ENCODE measurements at regions not wholly inside any gene's neighbourhood (a gene's known extent, or its start where the extent isn't known, plus 50 kb on each side); places are given as distances from the start of the nearest gene placed in this dataset.

GRCh38 chr12:124093297-124093696 lies 120.3 kb downstream of the ZNF664 start:
- TF ChIP-seq, protein P1, sequence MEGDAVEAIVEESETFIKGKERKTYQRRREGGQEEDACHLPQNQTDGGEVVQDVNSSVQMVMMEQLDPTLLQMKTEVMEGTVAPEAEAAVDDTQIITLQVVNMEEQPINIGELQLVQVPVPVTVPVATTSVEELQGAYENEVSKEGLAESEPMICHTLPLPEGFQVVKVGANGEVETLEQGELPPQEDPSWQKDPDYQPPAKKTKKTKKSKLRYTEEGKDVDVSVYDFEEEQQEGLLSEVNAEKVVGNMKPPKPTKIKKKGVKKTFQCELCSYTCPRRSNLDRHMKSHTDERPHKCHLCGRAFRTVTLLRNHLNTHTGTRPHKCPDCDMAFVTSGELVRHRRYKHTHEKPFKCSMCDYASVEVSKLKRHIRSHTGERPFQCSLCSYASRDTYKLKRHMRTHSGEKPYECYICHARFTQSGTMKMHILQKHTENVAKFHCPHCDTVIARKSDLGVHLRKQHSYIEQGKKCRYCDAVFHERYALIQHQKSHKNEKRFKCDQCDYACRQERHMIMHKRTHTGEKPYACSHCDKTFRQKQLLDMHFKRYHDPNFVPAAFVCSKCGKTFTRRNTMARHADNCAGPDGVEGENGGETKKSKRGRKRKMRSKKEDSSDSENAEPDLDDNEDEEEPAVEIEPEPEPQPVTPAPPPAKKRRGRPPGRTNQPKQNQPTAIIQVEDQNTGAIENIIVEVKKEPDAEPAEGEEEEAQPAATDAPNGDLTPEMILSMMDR (conservative IDR thresholded peaks at IDR 0.05): no peak
- Mint-ChIP-seq H3K4me1 (peaks cover 0 to 10% of the 10 kb centered on the region in 2 experiments; a peak in 2 of 4 replicates), H3K36me3 (ENCODE audit: insufficient read depth in 1 of 3, low read depth in 3 of 3) (no peaks in the 10 kb centered on the region), H3K27me3 (ENCODE audit: low read depth) (peaks cover 12% of the 10 kb centered on the region), H3K27ac (no peak overlapping the region), H3K4me3 (no peak overlapping the region), H3K9me3 (no peaks in the 10 kb centered on the region; a peak in 1 of 5 replicates)
- no peak overlapping the region for H2BK120ac ChIP-seq (ENCODE audit: low read depth, low read length, poor library complexity, severe bottlenecking)
- H3K18ac ChIP-seq (ENCODE audit: insufficient read length, low read depth, low read length): no peak overlapping the region
- H4K8ac ChIP-seq (replicated peaks; ENCODE audit: insufficient read length, low read depth, low read length): peak overlapping the region; percentile 52
- no peaks in the 10 kb centered on the region for H3K79me1 ChIP-seq (ENCODE audit: insufficient read depth, low read depth, low read length, poor library complexity, severe bottlenecking)
- no peaks in the 10 kb centered on the region for H3K4me1 ChIP-seq (ENCODE audit: insufficient read depth, low read length)
- no peak overlapping the region for H3T11ph ChIP-seq (ENCODE audit: low read length)
- H2BK20ac ChIP-seq (ENCODE audit: low read depth, low read length, poor library complexity, severe bottlenecking): no peak overlapping the region
- H3K4ac ChIP-seq (ENCODE audit: low read depth, low read length): no peak overlapping the region
- H2BK5ac ChIP-seq (ENCODE audit: insufficient read length, low read length): no peak overlapping the region
- no peaks in the 10 kb centered on the region for H3K27me3 ChIP-seq (ENCODE audit: insufficient read depth, low read length)
- peak overlapping the region; percentile 63 for H3K23ac ChIP-seq (ENCODE audit: insufficient read length, low read depth, low read length)
- no peaks in the 10 kb centered on the region for H4K20me1 ChIP-seq (ENCODE audit: control insufficient read depth, insufficient read depth, insufficient read length)
- H4K5ac ChIP-seq (ENCODE audit: insufficient read length, low read depth, low read length): peak overlapping the region; percentile 3
- H2AFZ ChIP-seq (ENCODE audit: low read length): no peak overlapping the region
- H2BK15ac ChIP-seq (ENCODE audit: low read depth, low read length): no peak overlapping the region
- H4K91ac ChIP-seq (ENCODE audit: insufficient read length, low read depth, low read length): no peak overlapping the region
- H2BK12ac ChIP-seq (ENCODE audit: insufficient read length, low read depth, low read length): no peak overlapping the region
- H3K9ac ChIP-seq (ENCODE audit: extremely low read depth, insufficient read length, low read length): no peak overlapping the region
- H3K14ac ChIP-seq (ENCODE audit: insufficient read depth, low read length): no peak overlapping the region
- H3K9me3 ChIP-seq (ENCODE audit: control insufficient read depth, low read depth, low read length): peaks cover 7% of the 10 kb centered on the region
- H3K56ac ChIP-seq (ENCODE audit: insufficient read length, low read depth, low read length): peak overlapping the region; percentile 15
- no peaks in the 10 kb centered on the region for H3K79me2 ChIP-seq (ENCODE audit: insufficient read depth, low read length)
- DNase-seq: no peak
- H3K27ac ChIP-seq (ENCODE audit: insufficient read length, low read depth, low read length): no peak overlapping the region
- H3K4me2 ChIP-seq (ENCODE audit: insufficient read depth, insufficient read length, low read length): no peak overlapping the region
- H3K23me2 ChIP-seq (ENCODE audit: insufficient read length, low read depth, low read length, poor library complexity, severe bottlenecking): no peaks in the 10 kb centered on the region
- H2AK5ac ChIP-seq (ENCODE audit: insufficient read length, low read length): no peak overlapping the region

Data from H9 (cell line).